Lower leg skin (tissue), 3 donors: ENCODE measurements at regions not wholly inside any gene's neighbourhood (a gene's known extent, or its start where the extent isn't known, plus 50 kb on each side); places are given as distances from the start of the nearest gene placed in this dataset.

Source experiments
- POLR2A ChIP-seq, 2 donors: fragments of 450-650 bp; IDR thresholded peaks; one replicate each; pipeline ENCODE4 v1.6.1; 2016 to 2017; ENCODE audit warnings: antibody characterized with exemption in 2 of 2, mild to moderate bottlenecking in 1 of 2, moderate library complexity in 1 of 2
- TF ChIP-seq, protein P1 (sequence below), 3 donors: fragments of 450-650 bp; IDR thresholded peaks; one replicate each; pipeline ENCODE4 v1.5.1; 2016; ENCODE audit warnings: antibody characterized with exemption in 3 of 3, mild to moderate bottlenecking in 3 of 3, moderate library complexity in 2 of 3

GRCh38 chr1:70666381-70667140 is 255.5 kb downstream of the CTH start:
- TF ChIP-seq, protein P1, sequence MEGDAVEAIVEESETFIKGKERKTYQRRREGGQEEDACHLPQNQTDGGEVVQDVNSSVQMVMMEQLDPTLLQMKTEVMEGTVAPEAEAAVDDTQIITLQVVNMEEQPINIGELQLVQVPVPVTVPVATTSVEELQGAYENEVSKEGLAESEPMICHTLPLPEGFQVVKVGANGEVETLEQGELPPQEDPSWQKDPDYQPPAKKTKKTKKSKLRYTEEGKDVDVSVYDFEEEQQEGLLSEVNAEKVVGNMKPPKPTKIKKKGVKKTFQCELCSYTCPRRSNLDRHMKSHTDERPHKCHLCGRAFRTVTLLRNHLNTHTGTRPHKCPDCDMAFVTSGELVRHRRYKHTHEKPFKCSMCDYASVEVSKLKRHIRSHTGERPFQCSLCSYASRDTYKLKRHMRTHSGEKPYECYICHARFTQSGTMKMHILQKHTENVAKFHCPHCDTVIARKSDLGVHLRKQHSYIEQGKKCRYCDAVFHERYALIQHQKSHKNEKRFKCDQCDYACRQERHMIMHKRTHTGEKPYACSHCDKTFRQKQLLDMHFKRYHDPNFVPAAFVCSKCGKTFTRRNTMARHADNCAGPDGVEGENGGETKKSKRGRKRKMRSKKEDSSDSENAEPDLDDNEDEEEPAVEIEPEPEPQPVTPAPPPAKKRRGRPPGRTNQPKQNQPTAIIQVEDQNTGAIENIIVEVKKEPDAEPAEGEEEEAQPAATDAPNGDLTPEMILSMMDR (IDR thresholded peaks at IDR 0.05): no peak
- TF ChIP-seq POLR2A (IDR thresholded peaks at IDR 0.05): no peak
